Endodermal cell (in vitro differentiated cells): ENCODE measurements at regions not wholly inside any gene's neighbourhood (a gene's known extent, or its start where the extent isn't known, plus 50 kb on each side); places are given as distances from the start of the nearest gene placed in this dataset.

Experiments
- DNase-seq: peaks from one replicate; pipeline ENCODE4 v3.0.0-alpha.2; 2017
- H3K27ac ChIP-seq: 2 replicates; pipeline ENCODE4 v1.5.1; 2013; ENCODE audit warnings: mild to moderate bottlenecking, low read depth, low read length, moderate library complexity
- H3K27me3 ChIP-seq: 2 replicates; pipeline ENCODE4 v1.6.1; 2013; ENCODE audit warnings: mild to moderate bottlenecking, low read length, moderate library complexity; ENCODE audit not compliant: insufficient read depth, control insufficient read depth, poor library complexity, severe bottlenecking
- H3K36me3 ChIP-seq: 2 replicates; pipeline ENCODE4 v1.7.0; 2013; ENCODE audit warnings: mild to moderate bottlenecking, low read length, moderate library complexity; ENCODE audit not compliant: control insufficient read depth, insufficient read depth
- H3K4me1 ChIP-seq: one replicate; pipeline ENCODE4 v1.7.0; 2013; ENCODE audit warnings: low read length; ENCODE audit not compliant: control insufficient read depth, insufficient read depth
- H3K4me3 ChIP-seq: 2 replicates; pipeline ENCODE4 v1.5.1; 2013; ENCODE audit warnings: mild to moderate bottlenecking, low read length, moderate library complexity
- H3K9ac ChIP-seq: 2 replicates; pipeline ENCODE4 v1.6.1; 2013; ENCODE audit warnings: mild to moderate bottlenecking, low read length, moderate library complexity; ENCODE audit not compliant: poor library complexity, severe bottlenecking; ENCODE audit errors: extremely low read depth
- H3K9me3 ChIP-seq: 2 replicates; pipeline ENCODE4 v1.6.1; 2013; ENCODE audit warnings: mild to moderate bottlenecking, low read length, moderate library complexity; ENCODE audit not compliant: control insufficient read depth
- H3K27ac Mint-ChIP-seq: 2 replicates; pipeline ENCODE4 v1.8.0; 2020; ENCODE audit warnings: mixed read lengths
- H3K27me3 Mint-ChIP-seq: 2 replicates; pipeline ENCODE4 v1.8.0; 2021; ENCODE audit warnings: mild to moderate bottlenecking, mixed read lengths; ENCODE audit not compliant: insufficient read depth
- H3K36me3 Mint-ChIP-seq: 2 replicates; pipeline ENCODE4 v1.8.0; 2020; ENCODE audit warnings: low read depth, mixed read lengths
- H3K4me1 Mint-ChIP-seq: 2 replicates; pipeline ENCODE4 v1.8.0; 2020; ENCODE audit warnings: mixed read lengths
- H3K4me3 Mint-ChIP-seq: 2 replicates; pipeline ENCODE4 v1.8.0; 2020; ENCODE audit warnings: mild to moderate bottlenecking, moderate library complexity, mixed read lengths
- H3K9me3 Mint-ChIP-seq: 2 replicates; pipeline ENCODE4 v1.8.0; 2020; ENCODE audit warnings: mild to moderate bottlenecking, mixed read lengths
- CTCF ChIP-seq: fragments of 200-600 bp; sonication (generic); conservative IDR thresholded peaks from 2 replicates; pipeline ENCODE4 v1.5.0; 2021; ENCODE audit warnings: antibody characterized with exemption, mild to moderate bottlenecking
- WGBS, 2 experiments: methylation state at CpG; one replicate each; pipeline versions ENCODE4 v1.1.5 to v1.1.7; 2013; ENCODE audit warnings: missing lambda C conversion rate in 2 of 2, mixed read lengths in 1 of 2; ENCODE audit not compliant: insufficient coverage in 1 of 2, insufficient read length in 1 of 2; 5-methylcytosine and 5-hydroxymethylcytosine counted together

- Histone ChIP-seq H3K9me3 (no peaks in the 10 kb centered on the region), H3K4me1 (no peaks in the 10 kb centered on the region), H3K36me3 (no peaks in the 10 kb centered on the region), H3K9ac (no peak overlapping the region), H3K27me3 (no peaks in the 10 kb centered on the region), H3K4me3 (no peak overlapping the region), H3K27ac (no peak overlapping the region)
- Mint-ChIP-seq H3K27ac (no peak overlapping the region), H3K9me3 (no peaks in the 10 kb centered on the region), H3K4me1 (peaks cover 5% of the 10 kb centered on the region), H3K36me3 (no peaks in the 10 kb centered on the region), H3K27me3 (no peaks in the 10 kb centered on the region), H3K4me3 (no peak overlapping the region)
- no peak for TF ChIP-seq CTCF
- WGBS, 2 experiments = 63% methylated on average over 3 of the region's 3 CpGs; no CpG with 5 or more reads in 1 of the 2 experiments
- no peak for DNase-seq
Observed at GRCh38 chr12:30088259-30088995, 304.7 kb upstream of the TMTC1 start.

GRCh38 chr12:30082381-30082780 lies 298.6 kb upstream of the TMTC1 start:
- peaks cover 3% of the 10 kb centered on the region for H3K4me1 ChIP-seq
- H3K4me3 ChIP-seq = no peak overlapping the region
- WGBS, 2 experiments = 50 to 55% methylated on average over 2 to 3 of the region's 3 CpGs
- H3K27me3 ChIP-seq = no peaks in the 10 kb centered on the region
- Mint-ChIP-seq H3K27ac (no peak overlapping the region), H3K4me1 (peaks cover 10% of the 10 kb centered on the region), H3K9me3 (no peaks in the 10 kb centered on the region), H3K27me3 (no peaks in the 10 kb centered on the region), H3K36me3 (peaks cover under 1% of the 10 kb centered on the region), H3K4me3 (no peak overlapping the region)
- H3K9me3 ChIP-seq = no peaks in the 10 kb centered on the region
- no peak for TF ChIP-seq CTCF
- no peaks in the 10 kb centered on the region for H3K36me3 ChIP-seq
- DNase-seq = no peak
- no peak overlapping the region for H3K27ac ChIP-seq
- no peak overlapping the region for H3K9ac ChIP-seq

GRCh38 chr12:30074916-30075315 lies 291.2 kb upstream of the TMTC1 start:
- Mint-ChIP-seq H3K4me1 (peaks cover 22% of the 10 kb centered on the region), H3K4me3 (no peak overlapping the region), H3K27ac (no peak overlapping the region), H3K36me3 (peaks cover 18% of the 10 kb centered on the region), H3K27me3 (no peaks in the 10 kb centered on the region), H3K9me3 (peaks cover 2% of the 10 kb centered on the region)
- H3K36me3 ChIP-seq = no peaks in the 10 kb centered on the region
- H3K9me3 ChIP-seq = no peaks in the 10 kb centered on the region
- DNase-seq = no peak
- H3K27me3 ChIP-seq = no peaks in the 10 kb centered on the region
- H3K4me1 ChIP-seq = peaks cover 3% of the 10 kb centered on the region
- H3K4me3 ChIP-seq = no peak overlapping the region
- H3K27ac ChIP-seq = no peak overlapping the region
- WGBS, 2 experiments = 100% methylated on average over 1 of the region's 1 CpG; no CpG with 5 or more reads in 1 of the 2 experiments
- H3K9ac ChIP-seq = no peak overlapping the region
- no peak for TF ChIP-seq CTCF
